ENCODE measurements at regions not wholly inside any gene's neighbourhood (a gene's known extent, or its start where the extent isn't known, plus 50 kb on each side); places are given as distances from the start of the nearest gene placed in this dataset.

GRCh38 chr7:152986376-152986775 is 226.8 kb downstream of the ACTR3B start:
- no peak overlapping the region for H3K4me3 ChIP-seq (ENCODE audit: low read depth, low read length)
- DNase-seq (ENCODE audit: low read depth) = no peak
- no peak for TF ChIP-seq CTCF (IDR thresholded peaks at IDR 0.05; ENCODE audit: low read depth, low read length, missing control alignments)

DNA sequence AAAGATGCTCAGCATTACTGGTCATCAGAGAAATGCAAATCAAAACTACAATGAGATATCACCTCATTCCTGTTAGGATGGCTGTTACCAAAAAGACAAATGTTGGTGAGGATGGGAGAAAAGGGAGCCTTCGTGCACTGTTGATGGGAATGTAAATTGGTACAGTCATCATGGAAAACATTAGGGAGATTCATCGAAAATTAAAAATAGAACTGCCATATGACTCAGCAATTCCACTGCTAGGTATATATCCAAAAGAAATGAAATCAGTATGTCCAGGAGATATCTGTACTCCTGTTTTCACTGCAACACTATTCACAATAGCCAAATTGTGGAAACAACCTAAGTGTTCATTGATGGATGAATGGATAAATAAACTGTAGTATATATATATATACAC is 228.1 kb downstream of the ACTR3B start:
- H3K4me3 ChIP-seq (ENCODE audit: low read depth, low read length) = no peak overlapping the region
- no peak for TF ChIP-seq CTCF (IDR thresholded peaks at IDR 0.05; ENCODE audit: low read depth, low read length, missing control alignments)
- DNase-seq (ENCODE audit: low read depth) = no peak

DNA sequence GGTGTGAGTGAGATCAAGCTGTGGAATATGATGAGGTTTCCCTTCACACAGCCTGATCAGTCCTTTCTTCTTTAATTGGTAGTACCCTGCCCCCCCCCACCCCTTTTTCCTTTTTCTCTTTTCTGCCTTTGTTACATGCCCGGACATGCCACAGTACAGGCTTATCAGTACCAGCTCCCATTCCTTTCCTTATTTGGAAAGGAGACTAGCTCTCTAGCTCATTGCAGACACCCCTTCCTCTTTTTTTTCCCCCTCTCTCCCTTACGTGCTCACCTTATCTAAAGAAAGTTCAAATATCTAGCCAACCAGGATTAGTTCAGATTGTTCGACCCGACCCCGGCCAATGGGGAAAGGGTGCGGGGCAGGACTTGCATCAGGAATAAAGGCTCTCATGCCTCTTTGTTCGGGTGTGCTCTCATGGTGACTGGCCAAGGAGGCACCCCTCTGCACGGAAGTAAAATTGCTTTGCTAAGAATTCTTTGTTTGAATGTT is 230.4 kb downstream of the ACTR3B start:
- no peak for TF ChIP-seq CTCF (IDR thresholded peaks at IDR 0.05; ENCODE audit: low read depth, low read length, missing control alignments)
- no peak for DNase-seq (ENCODE audit: low read depth)
- H3K4me3 ChIP-seq (ENCODE audit: low read depth, low read length) = no peak overlapping the region

DNA sequence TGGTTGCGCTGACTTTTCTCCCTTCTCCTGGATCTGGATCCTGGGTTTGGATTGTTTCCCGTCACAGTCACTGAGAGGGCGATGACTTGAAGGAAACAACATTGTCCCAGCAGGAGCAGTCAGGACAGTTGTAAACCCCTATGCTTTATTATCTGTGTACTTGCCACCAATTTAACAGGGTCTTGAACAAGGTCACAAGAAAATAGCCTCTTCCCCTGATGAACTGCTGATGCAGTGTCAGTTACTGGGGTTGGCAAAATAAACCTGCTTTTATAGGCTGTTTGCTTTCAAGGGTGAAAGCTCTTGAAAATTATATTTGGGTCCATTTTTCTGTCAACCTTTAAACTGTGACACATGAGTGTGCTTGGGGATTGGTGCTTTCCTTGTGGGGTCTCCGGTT is 238.9 kb downstream of the ACTR3B start:
- no peak overlapping the region for H3K4me3 ChIP-seq (ENCODE audit: low read depth, low read length)
- no peak for DNase-seq (ENCODE audit: low read depth)
- no peak for TF ChIP-seq CTCF (IDR thresholded peaks at IDR 0.05; ENCODE audit: low read depth, low read length, missing control alignments)

DNA sequence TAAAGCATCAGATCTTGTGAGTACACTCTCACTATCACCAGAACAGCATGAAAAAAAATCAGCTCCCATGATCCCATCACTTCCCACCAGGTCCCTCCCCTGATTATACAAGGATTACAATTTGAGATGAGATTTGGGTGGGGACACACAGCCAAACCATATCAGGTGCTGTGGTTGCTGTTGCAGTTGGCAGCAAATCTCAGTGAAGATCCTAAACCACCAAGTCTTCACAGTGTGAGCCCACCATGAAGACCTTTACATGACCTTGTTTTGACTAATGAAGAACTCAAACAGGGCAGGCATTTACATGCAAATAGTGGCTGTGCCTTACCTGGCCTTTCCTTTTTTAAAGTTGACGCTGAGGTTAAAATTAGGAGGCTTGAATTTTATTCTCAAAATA is 242.6 kb downstream of the ACTR3B start:
- no peak for TF ChIP-seq CTCF (IDR thresholded peaks at IDR 0.05; ENCODE audit: low read depth, low read length, missing control alignments)
- no peak for DNase-seq (ENCODE audit: low read depth)
- H3K4me3 ChIP-seq (ENCODE audit: low read depth, low read length) = no peak overlapping the region

DNA sequence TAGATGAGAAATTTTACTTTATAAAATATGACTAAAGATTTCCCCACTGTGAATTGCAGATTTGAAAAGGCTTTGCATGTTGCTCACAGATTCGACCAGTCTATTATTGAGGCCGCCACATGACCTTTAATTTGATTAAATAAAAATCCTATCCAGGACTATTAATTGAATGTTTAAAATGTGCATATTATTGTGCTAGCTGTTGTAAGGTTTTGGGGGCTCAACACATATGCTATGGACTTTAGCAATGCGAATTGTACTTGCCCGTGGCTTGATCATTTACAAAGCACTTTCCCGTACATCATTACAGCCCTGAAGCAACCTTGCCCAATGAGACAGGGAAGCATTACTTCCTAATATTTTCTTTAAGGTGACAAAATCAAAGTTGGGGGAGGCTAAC is 243.0 kb downstream of the ACTR3B start:
- no peak overlapping the region for H3K4me3 ChIP-seq (ENCODE audit: low read depth, low read length)
- no peak for DNase-seq (ENCODE audit: low read depth)
- no peak for TF ChIP-seq CTCF (IDR thresholded peaks at IDR 0.05; ENCODE audit: low read depth, low read length, missing control alignments)

GRCh38 chr7:153004341-153004740 is 244.8 kb downstream of the ACTR3B start:
- no peak for TF ChIP-seq CTCF (IDR thresholded peaks at IDR 0.05; ENCODE audit: low read depth, low read length, missing control alignments)

More at GRCh38 chr7:153004341-153004740, 244.8 kb downstream of the ACTR3B start:
- no peak for DNase-seq (ENCODE audit: low read depth)
- no peak overlapping the region for H3K4me3 ChIP-seq (ENCODE audit: low read depth, low read length)
